ENCODE measurements at regions not wholly inside any gene's neighbourhood (a gene's known extent, or its start where the extent isn't known, plus 50 kb on each side); places are given as distances from the start of the nearest gene placed in this dataset.

DNA sequence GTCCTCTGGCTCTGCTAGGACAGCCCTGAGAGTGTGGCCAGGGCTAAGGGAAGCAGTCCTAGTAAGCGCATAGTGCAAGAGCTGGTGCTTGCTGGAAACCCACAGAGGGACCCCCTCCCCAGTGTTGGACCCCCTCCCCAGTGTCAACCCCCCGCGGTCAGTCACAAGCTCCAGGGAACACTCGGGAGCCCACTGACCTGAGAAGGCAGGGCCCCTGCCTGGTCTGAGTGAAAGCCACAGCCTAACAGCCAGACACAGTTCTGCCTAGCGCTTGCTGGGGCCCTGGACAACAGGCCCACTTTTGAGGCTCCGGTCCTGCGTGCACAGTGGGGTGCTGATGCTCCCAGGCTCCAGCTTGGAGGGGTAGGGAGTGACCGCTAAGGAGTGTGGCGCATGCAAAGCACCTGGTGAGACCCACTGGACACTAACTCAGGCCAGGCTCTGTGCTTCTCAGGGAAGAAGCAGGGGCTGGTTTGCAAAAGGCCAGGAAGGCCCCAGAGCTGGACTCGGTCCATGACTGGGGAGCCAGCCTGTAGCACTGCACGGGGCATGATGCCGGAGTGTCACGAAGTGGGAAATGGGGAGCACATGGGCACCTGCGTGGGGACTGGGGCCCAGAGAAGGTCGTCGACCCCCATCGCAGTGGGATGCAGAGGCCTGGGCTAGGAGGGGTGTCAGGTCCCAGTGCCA is 175.8 kb upstream of the PPP2R2D start:
- Mint-ChIP-seq H3K27ac (ENCODE audit: unreplicated experiment) (no peak overlapping the region), H3K4me3 (ENCODE audit: low read depth, unreplicated experiment) (no peak overlapping the region), H3K36me3 (ENCODE audit: insufficient read depth, unreplicated experiment) (no peaks in the 10 kb centered on the region), H3K4me1 (ENCODE audit: low read depth, unreplicated experiment) (peaks cover 15% of the 10 kb centered on the region), H3K27me3 (ENCODE audit: unreplicated experiment) (no peaks in the 10 kb centered on the region), H3K9me3 (ENCODE audit: low read depth, unreplicated experiment) (no peaks in the 10 kb centered on the region)
- BruUV-seq (replicated peaks) = no TSS peak
- TF ChIP-seq, protein P1, sequence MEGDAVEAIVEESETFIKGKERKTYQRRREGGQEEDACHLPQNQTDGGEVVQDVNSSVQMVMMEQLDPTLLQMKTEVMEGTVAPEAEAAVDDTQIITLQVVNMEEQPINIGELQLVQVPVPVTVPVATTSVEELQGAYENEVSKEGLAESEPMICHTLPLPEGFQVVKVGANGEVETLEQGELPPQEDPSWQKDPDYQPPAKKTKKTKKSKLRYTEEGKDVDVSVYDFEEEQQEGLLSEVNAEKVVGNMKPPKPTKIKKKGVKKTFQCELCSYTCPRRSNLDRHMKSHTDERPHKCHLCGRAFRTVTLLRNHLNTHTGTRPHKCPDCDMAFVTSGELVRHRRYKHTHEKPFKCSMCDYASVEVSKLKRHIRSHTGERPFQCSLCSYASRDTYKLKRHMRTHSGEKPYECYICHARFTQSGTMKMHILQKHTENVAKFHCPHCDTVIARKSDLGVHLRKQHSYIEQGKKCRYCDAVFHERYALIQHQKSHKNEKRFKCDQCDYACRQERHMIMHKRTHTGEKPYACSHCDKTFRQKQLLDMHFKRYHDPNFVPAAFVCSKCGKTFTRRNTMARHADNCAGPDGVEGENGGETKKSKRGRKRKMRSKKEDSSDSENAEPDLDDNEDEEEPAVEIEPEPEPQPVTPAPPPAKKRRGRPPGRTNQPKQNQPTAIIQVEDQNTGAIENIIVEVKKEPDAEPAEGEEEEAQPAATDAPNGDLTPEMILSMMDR (IDR thresholded peaks at IDR 0.05; ENCODE audit: unreplicated experiment) = no peak
- no peak for DNase-seq
- CTCF ChIA-PET = no interaction called here
- intact Hi-C loops (cut with micrococcal nuclease; ENCODE audit: unreplicated experiment) = no loop called here

- no peaks in the 10 kb centered on the region for H3K36me3 Mint-ChIP-seq (ENCODE audit: insufficient read depth, unreplicated experiment)
- CTCF ChIA-PET = no interaction called here
- no peaks in the 10 kb centered on the region for H3K27me3 Mint-ChIP-seq (ENCODE audit: unreplicated experiment)
- no peak overlapping the region for H3K27ac Mint-ChIP-seq (ENCODE audit: unreplicated experiment)
- no peaks in the 10 kb centered on the region for H3K9me3 Mint-ChIP-seq (ENCODE audit: low read depth, unreplicated experiment)
- H3K4me1 Mint-ChIP-seq (ENCODE audit: low read depth, unreplicated experiment) = peaks cover 18% of the 10 kb centered on the region
- no TSS peak for BruUV-seq (replicated peaks)
- no peak for DNase-seq
- H3K4me3 Mint-ChIP-seq (ENCODE audit: low read depth, unreplicated experiment) = no peak overlapping the region
- TF ChIP-seq, protein P1 (IDR thresholded peaks at IDR 0.05; ENCODE audit: unreplicated experiment) = no peak
- intact Hi-C loops (cut with micrococcal nuclease; ENCODE audit: unreplicated experiment) = no loop called here
Observed at GRCh38 chr10:131725581-131726069, 175.2 kb upstream of the PPP2R2D start.

DNA sequence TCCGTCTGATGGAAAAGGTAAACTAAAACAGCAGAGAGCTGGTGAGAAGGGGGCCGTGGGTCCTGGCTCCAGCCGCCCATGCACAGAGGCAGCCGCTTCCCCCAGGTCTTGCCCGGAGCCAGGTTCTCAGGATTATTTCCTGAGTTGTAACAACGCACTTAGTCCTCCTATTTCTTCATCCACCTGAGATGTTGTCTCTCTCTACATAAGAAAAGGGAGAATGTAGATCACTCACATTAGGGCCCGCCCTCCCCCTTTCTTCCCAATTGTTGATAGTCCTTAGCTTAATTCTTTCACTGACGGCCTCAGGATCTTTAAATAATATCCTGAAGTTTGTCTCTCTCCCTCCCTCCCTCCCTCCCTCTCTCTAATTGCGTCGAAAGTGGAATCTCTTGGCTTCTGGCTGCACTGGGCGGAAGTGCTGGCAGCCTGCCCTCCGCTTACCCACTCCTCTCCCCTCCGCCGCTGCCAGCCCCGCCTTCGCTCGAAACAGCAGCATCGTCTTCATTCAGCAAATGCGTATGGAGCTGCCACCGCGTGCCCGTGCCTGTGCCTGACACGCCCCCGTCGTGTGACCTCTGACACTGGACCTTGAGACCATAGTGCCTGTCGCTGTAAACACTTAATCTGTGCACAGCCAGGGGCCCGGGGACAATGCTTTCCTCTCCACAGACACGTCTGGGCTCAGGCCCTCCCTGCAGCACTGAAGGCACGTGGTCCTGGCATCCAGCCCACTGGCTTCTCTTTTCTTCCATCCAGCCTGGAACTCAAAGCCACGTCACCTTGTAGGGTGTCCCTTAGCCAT is 174.5 kb upstream of the PPP2R2D start:
- Mint-ChIP-seq H3K27me3 (ENCODE audit: unreplicated experiment) (no peaks in the 10 kb centered on the region), H3K4me1 (ENCODE audit: low read depth, unreplicated experiment) (peaks cover 18% of the 10 kb centered on the region), H3K36me3 (ENCODE audit: insufficient read depth, unreplicated experiment) (no peaks in the 10 kb centered on the region), H3K4me3 (ENCODE audit: low read depth, unreplicated experiment) (no peak overlapping the region), H3K9me3 (ENCODE audit: low read depth, unreplicated experiment) (no peaks in the 10 kb centered on the region), H3K27ac (ENCODE audit: unreplicated experiment) (no peak overlapping the region)
- intact Hi-C loops (cut with micrococcal nuclease; ENCODE audit: unreplicated experiment) = no loop called here
- TF ChIP-seq, protein P1 (IDR thresholded peaks at IDR 0.05; ENCODE audit: unreplicated experiment) = no peak
- no peak for DNase-seq
- CTCF ChIA-PET = no interaction called here
- no TSS peak for BruUV-seq (replicated peaks)

DNA sequence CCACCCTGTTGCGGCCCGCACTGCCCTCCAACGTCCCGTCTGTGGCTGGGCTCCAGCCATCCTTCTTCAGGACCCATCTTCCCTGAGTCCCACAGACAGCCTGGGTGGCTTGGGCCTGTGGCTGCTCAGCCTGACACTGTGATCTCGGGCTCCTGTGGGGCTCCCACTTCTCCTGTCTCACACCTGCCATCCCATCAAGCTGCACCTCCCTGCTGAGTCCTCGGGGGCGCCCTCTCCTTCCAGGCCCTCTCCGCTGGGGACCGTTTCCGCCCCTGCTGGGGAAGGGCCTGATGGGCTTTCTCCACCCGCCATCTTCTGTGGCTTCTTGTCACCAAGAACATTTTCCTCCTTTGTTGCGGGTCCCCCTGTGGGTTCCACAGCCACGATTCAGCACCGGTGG is 173.8 kb upstream of the PPP2R2D start:
- H3K27me3 Mint-ChIP-seq (ENCODE audit: unreplicated experiment) = no peaks in the 10 kb centered on the region
- no peaks in the 10 kb centered on the region for H3K9me3 Mint-ChIP-seq (ENCODE audit: low read depth, unreplicated experiment)
- no TSS peak for BruUV-seq (replicated peaks)
- no peak overlapping the region for H3K4me3 Mint-ChIP-seq (ENCODE audit: low read depth, unreplicated experiment)
- intact Hi-C loops (cut with micrococcal nuclease; ENCODE audit: unreplicated experiment) = no loop called here
- no peak for DNase-seq
- no peak overlapping the region for H3K27ac Mint-ChIP-seq (ENCODE audit: unreplicated experiment)
- H3K4me1 Mint-ChIP-seq (ENCODE audit: low read depth, unreplicated experiment) = peaks cover 18% of the 10 kb centered on the region
- TF ChIP-seq, protein P1 (IDR thresholded peaks at IDR 0.05; ENCODE audit: unreplicated experiment) = no peak
- CTCF ChIA-PET = no interaction called here
- no peaks in the 10 kb centered on the region for H3K36me3 Mint-ChIP-seq (ENCODE audit: insufficient read depth, unreplicated experiment)

Measured in Calu3 (cell line).